IPS-11a (cell line): ENCODE measurements at regions not wholly inside any gene's neighbourhood (a gene's known extent, or its start where the extent isn't known, plus 50 kb on each side); places are given as distances from the start of the nearest gene placed in this dataset.

Experiments used
- H3K4me3 ChIP-seq: one replicate; pipeline ENCODE4 v1.5.1; 2013; ENCODE audit warnings: low read depth, low read length, control low read depth

DNA sequence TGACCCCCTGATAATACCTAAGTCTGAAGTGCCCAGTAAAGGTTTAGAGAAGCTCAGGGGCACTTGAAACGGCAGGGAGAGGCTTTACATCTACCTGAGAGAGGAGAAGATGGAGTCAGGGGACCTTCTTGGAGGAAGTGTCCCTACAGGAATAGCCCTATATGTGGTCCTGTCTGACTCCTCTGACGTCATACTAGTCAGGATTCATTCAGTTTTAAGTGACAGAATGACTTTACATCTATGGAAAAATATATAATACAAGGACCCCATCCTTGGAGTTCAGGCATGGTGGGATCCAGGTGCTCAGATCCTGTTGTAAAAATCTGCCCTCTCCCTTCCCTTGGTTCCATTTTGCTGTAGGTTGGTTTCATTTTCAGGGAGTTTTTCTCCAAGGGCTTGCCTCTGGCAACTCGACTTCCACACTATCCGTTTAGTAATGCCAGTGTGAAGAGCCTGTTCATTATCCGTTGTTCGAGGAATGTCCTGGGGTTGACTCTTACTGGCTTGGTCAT lies 205.6 kb downstream of the IRF8 start:
- no peak overlapping the region for H3K4me3 ChIP-seq

DNA sequence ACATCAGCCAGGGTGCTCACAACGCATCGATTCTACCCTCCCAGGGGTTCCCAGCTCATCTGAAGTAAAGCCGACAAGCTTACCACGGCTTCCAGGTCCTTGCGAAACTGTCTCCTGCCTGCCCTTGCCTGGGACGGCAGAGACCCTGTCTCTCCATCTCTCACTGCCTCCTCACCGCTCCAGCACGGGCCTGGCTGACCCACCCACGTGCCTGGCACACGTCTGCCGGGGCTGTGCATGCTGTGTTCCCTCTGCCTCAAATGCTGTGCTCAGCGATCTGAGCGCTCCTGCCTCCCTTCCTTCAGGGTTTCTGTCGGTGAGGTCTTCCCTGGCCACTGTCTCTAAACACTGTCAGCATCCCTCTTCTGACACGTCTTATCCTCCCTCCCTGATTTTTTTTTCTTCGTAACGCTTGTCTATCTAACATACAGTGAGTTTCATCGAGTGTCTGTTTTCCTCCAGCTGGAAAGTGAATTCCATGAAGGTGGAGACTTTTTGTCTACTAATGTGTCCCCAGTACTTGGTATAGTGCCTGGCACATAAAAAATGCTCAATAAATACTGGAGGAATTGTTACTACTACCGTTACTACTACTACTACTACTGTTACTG lies 208.4 kb downstream of the IRF8 start:
- no peak overlapping the region for H3K4me3 ChIP-seq

DNA sequence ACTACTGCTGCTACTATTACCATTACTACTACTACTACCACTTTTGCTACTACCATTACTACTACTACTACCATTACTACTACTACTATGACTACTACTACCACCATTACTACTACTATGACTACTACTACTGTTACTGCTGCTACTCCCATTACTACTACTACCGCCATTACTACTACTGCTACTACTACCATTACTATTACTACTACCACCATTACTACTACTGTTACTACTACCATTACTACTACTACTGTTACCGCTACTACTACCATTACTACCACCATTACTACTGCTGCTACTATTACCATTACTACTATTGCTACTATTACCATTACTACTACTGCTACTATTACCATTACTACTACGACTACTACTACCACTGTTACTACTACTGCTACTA lies 209.1 kb downstream of the IRF8 start:
- no peak overlapping the region for H3K4me3 ChIP-seq

DNA sequence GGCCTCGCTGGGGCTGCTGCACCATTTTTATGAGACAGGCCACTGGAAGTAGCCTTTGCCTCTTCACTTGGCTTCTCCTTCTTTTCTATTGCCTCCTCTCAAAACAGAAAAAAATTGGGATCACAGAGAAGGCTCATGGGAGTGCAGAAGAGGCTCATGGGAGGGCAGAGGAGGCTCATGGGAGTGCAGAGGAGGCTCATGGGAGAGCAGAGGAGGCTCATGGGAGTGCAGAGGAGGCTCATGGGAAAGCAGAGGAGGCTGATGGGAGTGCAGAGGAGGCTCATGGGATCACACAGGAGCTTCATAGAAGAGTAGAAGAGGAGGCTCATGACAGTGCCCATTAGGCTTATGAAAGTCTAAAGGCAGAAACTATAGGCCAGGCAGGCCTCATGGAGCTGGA lies 211.2 kb downstream of the IRF8 start:
- no peak overlapping the region for H3K4me3 ChIP-seq

DNA sequence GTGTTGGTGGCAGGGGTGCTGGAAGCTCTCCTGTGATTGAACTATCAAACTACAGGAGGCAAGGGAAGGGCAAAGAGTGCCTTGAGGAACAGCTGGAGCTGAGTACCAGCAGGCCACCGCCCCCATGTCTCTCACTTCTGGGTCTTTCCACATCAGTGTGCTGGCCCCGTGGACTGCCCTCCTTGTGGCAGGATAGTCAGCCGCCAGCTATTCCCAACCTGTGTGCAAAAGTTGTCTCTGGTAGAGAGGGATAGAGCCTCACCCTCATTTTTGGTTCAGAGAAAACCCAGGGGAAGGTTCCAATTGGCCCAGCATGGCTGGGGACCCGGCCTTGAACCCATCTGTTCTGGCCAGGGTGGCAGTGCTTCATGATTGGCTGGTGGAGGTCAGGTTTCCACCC lies 211.8 kb downstream of the IRF8 start:
- no peak overlapping the region for H3K4me3 ChIP-seq

DNA sequence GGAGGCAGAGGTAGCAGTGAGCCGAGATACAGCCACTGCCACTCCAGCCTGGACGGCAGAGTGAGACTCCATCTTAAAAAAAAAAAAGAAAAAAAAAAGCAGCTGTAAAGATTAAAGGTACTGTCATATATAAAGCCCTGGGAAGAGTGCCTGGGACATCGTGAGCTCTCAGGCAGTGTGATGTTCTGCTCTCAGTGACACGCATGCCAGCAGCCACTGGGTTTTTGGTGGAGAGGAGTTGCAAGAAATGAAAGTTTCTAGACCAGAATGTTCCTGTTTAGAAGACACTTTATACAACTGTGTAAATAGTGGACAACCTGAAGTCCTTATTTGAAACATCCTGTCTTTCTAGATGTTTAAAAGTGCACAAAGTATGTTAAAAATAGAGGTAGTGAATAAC lies 213.2 kb downstream of the IRF8 start:
- no peak overlapping the region for H3K4me3 ChIP-seq

DNA sequence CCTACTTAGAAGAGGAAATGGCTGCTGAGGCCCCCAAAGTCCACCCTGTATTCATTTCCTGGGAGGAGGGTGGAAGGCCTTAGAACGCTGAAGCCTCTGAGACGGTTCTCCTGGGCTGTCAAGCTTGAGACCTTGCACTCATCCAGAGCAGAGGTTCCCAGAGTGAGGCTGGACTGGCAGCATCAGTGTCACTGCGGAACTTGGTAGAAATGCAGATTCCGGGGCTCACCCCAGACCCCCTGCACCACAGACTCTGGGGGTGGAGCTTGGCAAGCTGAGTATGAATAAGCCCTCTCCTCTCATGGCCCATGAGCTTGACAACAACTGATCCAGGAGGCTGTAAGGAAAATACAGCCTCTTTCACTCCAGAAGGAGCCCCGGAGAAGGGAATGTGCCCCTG lies 218.3 kb downstream of the IRF8 start:
- no peak overlapping the region for H3K4me3 ChIP-seq

DNA sequence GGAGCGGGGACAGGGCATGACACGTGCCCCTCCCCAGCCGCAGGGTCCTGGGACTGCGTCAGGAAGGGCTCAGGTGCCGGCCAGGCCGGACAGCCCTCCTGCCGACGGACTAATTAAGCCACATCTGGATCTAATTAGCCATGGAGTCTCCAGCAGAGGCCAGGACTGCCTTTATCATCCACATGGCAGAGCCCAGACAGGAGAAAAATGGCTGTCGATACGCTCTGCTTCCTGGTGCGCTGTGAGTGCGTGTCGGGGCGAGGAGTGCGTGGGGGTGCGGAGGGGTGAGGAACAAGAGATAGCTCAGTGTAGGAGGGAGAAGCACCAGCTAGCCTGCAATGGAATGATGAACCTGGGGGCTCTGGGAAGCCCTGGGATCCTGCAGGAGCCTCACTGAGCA lies 218.8 kb downstream of the IRF8 start:
- no peak overlapping the region for H3K4me3 ChIP-seq

DNA sequence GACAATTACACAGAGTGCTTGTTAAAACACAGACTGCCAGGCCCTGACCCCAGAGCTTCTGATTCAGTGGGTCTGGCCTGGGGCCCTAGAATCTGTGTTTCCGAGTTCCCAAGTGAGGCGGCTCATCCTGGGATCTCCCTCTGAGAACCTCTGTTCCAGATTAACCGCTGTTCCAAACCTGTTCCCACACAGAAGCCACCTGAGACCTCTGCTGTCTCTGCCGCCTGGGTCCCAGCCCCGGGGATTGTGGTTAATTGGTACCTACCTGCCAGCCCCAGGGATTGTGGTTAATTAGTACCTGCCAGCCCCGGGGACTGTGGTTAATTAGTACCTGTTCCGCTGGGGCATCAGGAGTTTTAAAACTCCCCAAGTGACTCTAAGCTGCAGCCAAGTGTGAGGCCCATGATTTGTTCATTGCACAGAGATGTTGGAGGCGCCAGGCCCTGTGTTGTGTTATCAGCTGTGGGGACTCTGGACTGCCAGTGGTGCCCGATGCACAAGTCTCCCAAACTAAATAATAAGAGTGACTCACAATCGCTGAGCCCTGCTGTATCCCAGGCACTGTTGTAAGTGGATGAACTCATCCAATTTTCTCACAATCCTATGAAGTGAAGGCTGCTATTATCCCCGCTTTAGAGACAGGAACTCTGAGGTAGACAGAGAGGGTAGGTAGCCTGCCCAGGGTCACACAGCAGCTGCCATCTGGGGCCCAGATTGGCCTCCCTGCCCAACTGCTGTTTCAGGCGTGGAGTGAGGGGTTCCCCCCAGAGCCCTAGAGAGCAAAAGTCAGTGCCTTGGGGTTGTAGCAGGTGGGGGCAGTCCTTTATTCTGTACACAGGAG lies 219.7 kb downstream of the IRF8 start:
- no peak overlapping the region for H3K4me3 ChIP-seq

DNA sequence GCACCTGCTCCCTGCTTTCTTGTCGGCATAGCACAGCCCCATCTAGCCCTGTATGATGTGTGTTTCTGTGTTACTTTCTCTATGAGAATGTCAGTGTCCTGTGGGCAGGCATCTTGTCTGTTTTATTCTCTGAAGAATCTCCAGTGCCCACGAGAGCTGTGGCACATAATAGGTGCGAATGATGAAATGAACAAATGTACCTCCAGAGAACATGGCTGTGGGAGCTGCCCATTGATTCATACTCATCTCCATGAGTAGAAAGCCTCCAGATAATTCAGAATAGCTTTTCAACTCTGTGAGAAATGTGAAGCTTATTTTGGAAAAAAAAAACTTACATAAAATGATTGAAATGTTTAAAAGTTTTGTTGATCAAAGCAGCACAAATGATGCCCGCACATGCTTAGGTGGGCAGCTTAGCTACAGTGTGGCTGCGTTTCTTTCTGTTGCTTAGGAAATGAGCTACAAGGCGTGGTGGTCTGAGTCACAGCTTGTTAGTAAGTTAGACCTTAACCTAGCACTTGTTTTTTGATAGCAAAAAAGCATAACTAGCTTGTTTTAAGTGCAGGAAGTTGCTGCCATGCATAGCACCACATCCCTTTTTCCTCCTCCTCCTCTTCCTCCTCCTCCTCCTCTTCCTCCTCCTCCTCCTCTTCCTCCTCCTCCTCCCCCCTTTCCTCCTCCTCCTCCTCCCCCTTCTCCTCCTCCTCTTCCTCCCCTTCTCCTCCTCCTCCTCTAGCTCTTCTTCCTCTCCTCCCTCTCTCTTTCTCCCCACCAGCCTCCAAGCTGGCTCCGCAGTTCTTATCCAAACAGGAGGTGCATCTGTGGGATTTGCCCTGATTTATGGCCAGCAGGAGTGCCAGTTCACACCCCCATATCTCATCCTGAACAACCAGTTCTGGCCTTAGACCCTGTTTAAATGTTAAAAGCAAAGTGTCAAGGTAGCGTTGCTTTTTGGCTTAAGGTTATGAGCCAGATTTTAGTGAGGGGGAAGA lies 221.5 kb downstream of the IRF8 start:
- H3K4me3 ChIP-seq = no peak overlapping the region

DNA sequence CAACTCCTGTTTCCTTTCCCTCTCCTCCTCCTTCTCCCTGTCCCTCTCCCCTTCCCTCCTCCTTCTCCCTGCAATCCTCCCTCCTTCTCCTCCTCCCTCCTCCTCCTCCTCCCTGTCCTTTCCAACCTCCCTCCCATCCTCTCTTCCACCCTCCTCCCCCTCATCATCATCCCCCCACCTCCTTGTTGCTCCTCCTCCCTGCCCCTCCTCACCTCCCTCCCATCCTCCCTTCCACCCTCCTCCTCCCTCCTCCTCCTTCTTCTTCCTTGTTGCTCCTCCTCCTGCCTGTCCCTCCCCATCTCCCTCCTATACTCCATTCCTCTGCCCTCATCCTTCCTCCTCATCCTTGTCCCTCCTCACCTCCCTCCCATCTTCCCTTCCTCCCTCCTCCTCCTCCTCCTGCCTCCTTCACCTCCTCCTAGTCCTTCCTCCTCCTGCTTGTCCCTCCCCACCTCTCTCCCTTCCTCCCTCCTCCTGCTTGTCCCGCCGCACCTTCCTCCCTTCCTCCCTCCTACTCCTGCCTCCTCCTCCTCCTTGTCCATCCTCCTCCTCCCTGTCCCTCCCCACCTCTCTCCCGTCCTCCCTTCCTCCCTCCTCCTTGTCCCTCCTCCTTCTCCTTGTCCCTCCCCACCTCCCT lies 222.5 kb downstream of the IRF8 start:
- no peak overlapping the region for H3K4me3 ChIP-seq

DNA sequence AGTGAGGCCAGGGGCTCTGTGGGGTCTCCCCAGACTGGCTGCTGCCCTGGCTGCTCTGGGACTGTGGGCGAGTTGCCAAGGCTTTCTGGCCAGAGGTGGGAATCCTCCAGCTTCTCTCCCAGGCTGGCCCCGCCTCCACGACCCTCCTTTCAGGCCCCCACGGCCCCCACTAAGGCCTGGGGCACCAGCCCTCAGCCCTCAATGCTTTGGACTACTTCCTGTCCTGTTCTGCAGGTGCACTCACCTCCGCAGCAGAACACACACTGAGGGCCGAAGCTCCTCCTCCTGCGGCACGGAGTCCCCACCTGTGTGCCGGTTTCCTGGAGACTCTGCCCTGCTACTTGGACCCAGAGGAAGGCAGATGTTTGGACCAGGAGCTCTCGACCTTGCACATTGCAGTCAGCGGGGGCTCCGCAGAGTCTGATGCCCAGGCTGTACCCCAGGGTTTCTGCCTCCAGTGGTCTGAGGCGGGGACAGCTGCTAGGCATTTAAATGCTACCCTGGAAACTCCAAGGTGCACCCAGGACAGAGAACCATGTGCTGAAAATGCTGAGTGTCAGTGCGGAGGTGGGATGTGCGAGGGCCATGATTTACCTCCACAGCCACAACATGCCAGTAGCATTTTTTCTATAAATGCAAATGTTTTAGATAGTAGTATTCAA lies 223.8 kb downstream of the IRF8 start:
- H3K4me3 ChIP-seq = no peak overlapping the region

DNA sequence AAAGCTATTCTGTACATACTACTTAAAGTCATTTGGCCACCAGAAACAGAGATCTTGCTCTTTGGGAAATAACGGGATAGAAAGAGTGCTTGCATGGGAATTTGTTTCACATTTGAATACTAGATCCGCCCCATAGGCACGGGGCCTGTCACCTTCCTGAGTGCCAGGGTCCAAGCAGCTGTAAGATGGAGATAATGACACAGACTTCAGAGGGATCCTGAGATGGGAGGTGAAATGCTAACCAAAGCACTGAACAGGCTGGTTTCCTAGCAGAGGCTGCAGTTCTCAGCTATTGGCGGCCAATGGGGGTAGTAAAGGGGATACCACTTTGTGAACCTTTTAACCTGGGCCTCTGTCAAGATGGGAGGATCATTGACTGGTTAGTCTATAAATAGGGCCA lies 225.4 kb downstream of the IRF8 start:
- H3K4me3 ChIP-seq = no peak overlapping the region

DNA sequence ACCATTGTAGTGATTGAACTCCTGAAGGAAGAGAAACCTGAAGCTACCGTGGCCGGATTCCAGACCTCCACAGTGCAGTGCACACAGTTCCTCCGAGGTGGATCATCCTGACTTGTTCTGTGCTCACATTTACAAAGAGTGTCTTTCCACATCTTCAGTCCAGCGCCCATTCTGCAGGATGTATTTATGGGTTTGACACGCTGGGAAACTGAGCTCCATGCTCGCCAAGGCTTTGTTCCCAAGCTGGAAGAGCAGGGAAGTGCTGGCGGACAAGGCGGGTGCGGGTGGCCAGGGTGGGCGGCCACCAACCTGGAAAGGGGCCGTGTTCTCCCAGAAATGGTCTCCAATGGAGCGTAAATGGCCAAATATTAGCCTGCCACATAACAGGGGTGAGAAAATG lies 227.9 kb downstream of the IRF8 start:
- no peak overlapping the region for H3K4me3 ChIP-seq

DNA sequence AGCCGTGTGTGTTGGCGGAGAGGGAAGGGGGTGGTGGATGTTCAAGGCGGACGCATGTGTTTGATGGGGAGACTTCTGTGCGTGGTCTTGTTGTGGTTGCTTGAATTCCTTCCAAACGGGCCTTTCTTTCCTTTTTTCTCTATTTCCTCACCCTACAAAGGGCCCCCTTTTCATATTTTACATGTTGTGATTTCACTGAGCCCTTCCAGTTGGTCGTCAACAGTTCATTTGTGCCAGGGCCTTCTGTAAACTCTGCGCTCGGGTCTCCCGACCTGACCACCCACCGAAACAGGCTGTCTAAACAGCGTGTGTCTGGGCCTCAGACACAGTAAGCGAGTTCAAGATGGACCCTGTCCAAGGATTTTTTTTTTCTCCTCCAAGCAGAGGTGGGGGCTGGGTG lies 228.4 kb downstream of the IRF8 start:
- no peak overlapping the region for H3K4me3 ChIP-seq

DNA sequence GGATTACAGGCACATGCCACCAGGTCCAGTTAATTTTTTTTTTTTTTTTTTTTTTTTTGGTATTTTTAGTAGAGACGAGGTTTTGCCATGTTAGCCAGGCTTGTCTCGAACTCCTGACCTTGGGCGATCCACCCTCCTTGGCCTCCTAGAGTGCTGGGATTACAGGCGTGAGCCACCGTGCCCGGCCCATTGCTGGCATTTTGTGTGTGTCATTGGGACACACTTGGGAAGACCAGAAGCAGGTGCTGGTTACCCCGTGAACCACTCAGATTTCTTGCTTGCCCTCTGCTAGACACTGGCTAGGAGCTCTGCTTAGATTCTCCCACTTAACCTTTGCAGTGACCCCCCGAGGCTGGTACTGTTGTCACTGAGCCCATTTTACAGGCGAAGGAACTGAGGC lies 229.3 kb downstream of the IRF8 start:
- no peak overlapping the region for H3K4me3 ChIP-seq

DNA sequence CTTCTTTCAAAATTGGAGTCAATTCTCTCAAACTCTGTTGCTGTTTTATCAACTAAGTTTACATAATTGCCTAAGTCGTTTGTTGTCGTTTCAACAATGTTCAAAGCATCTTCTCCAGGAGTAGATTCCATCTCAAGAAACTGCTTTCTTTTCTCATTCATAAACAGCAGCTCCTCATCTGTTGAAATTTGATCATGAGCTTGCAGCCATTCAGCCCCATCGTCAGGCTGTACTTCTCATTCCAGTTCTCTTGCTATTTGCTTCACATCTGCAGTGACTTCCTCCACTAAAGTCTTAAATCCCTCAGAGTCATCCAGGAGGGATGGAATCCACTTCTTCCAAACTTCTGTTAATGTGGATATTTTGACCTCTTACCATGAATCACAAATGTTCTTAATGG lies 230.6 kb downstream of the IRF8 start:
- H3K4me3 ChIP-seq = no peak overlapping the region

DNA sequence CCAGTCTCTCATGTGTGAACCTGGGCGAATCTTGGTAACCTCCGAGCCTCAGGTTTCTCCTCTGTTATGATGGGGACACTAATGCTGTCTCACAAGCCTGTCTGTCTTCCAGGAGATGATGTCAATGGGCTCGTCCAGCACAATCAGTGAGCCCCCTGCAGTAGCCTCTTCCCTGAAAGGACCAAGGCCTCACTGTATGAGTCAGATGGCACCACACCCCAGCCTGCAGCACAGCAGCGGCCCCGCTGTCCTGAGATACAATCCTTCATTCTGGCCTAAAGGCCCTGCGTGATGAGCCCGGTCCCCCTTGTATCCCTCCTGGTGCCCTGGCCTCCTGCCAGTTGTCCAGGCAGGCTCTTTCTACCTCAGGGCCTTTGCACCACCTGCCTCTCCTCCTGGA lies 234.4 kb downstream of the IRF8 start:
- no peak overlapping the region for H3K4me3 ChIP-seq

DNA sequence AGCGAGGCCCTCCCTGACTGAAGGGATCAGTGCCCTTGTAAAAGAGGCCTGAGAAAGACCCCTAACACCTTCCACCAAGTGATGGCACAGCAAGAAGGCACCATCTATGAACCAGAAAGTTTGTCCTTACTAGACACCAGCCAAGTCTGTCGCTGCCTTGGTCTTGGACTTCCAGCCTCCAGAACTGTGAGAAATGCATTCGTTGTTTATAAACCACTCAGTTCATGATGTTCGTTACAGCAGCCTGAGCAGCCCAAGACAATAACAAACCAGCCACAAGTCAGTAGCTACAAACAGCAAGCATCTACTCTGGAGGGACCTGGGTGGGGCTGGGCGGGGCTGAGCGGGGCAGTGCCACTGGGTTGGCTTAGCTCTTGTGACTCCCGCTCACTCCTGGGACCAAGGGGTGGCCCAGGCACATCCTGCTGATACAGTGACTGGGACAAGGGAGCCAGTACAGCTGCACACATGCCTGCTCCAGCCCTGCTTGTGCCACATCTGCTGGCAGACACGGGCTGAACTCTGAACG lies 234.9 kb downstream of the IRF8 start:
- H3K4me3 ChIP-seq = no peak overlapping the region

DNA sequence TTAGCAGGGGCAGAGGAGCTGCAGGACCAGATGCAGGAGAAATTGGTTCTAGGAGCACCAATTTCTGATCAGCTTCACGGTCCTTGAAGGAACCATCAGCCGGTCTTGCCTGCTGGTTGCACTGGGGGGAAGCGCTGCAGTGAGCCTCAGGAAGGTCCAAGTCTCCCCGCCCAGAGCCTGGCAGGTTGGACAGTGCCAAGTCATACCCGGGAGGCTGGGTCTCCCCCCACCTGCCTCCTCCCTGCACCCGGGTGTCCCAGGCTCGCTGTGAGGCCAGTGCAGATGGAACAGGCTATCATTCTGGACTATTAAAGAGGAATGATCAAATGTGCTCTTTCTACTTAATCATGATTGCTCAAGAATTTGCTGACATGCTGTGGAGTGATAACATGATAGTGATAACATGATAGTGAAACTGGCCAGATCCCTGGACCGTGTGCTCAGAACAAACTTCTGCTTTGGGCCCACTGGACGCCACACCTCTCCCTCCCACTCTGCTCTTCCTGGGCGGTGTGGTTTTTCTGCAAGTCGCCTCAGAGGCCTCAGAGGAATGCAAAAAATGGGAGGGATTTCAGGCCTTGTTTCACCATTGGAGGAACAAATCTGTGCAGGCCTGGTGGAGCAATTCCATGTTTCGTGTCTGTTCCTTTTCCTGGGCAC lies 236.0 kb downstream of the IRF8 start:
- H3K4me3 ChIP-seq = no peak overlapping the region
